GM23338 (cell line): ENCODE measurements at regions not wholly inside any gene's neighbourhood (a gene's known extent, or its start where the extent isn't known, plus 50 kb on each side); places are given as distances from the start of the nearest gene placed in this dataset.

ENCODE experiments used
- ATAC-seq: fragments of 200-7000 bp; cut with Tn5 transposase; 3 replicates; pipeline ENCODE4 v1.9.1; 2020
- DNase-seq: peaks from one replicate; pipeline ENCODE4 v3.0.0-alpha.2; 2015; ENCODE audit warnings: low spot score
- H2AFZ ChIP-seq: fragments of 200-600 bp; sonication (generic); 2 replicates; pipeline ENCODE4 v1.8.0; 2016; ENCODE audit warnings: antibody characterized with exemption, mild to moderate bottlenecking, moderate library complexity
- H3F3A ChIP-seq: fragments of 200-600 bp; sonication (generic); replicated peaks from 2 replicates; pipeline ENCODE4 v1.8.0; 2017; ENCODE audit warnings: antibody characterized with exemption, mixed run types, low read depth
- H3K27ac ChIP-seq: fragments of 200-600 bp; sonication (generic); 2 replicates; pipeline ENCODE4 v1.6.1; 2016; ENCODE audit warnings: low read depth
- H3K27me3 ChIP-seq: fragments of 200-600 bp; sonication (generic); 2 replicates; pipeline ENCODE4 v1.8.0; 2016; ENCODE audit warnings: mild to moderate bottlenecking, mixed run types, moderate library complexity; ENCODE audit not compliant: insufficient read depth
- H3K36me3 ChIP-seq: fragments of 200-600 bp; sonication (generic); 2 replicates; pipeline ENCODE4 v1.8.0; 2016; ENCODE audit warnings: mild to moderate bottlenecking; ENCODE audit not compliant: insufficient read depth
- H3K4me1 ChIP-seq: fragments of 200-600 bp; sonication (generic); 2 replicates; pipeline ENCODE4 v1.8.0; 2016; ENCODE audit warnings: mild to moderate bottlenecking, moderate library complexity; ENCODE audit not compliant: insufficient read depth
- H3K4me2 ChIP-seq: fragments of 200-600 bp; sonication (generic); 2 replicates; pipeline ENCODE4 v1.7.1; 2017; ENCODE audit warnings: mixed run types
- H3K4me3 ChIP-seq: fragments of 200-600 bp; sonication (generic); 2 replicates; pipeline ENCODE4 v1.6.1; 2016; ENCODE audit warnings: mixed run types
- H3K79me2 ChIP-seq: fragments of 200-600 bp; sonication (generic); replicated peaks from 2 replicates; pipeline ENCODE4 v1.8.0; 2017; ENCODE audit warnings: mild to moderate bottlenecking; ENCODE audit not compliant: insufficient read depth
- H3K9me2 ChIP-seq: fragments of 200-600 bp; sonication (generic); 2 replicates; pipeline ENCODE4 v1.8.0; 2017; ENCODE audit not compliant: insufficient read depth
- H4K20me1 ChIP-seq: fragments of 200-600 bp; sonication (generic); replicated peaks from 2 replicates; pipeline ENCODE4 v1.8.0; 2017; ENCODE audit warnings: mild to moderate bottlenecking; ENCODE audit not compliant: insufficient read depth
- H3K27ac Mint-ChIP-seq: 2 replicates; pipeline ENCODE4 v1.8.0; 2020; ENCODE audit warnings: inconsistent platforms, mild to moderate bottlenecking, moderate library complexity, mixed read lengths
- H3K27me3 Mint-ChIP-seq: 3 replicates; pipeline ENCODE4 v1.8.0; 2022; ENCODE audit warnings: low read depth, mild to moderate bottlenecking, moderate library complexity, mixed read lengths, inconsistent platforms; ENCODE audit not compliant: insufficient read depth, poor library complexity
- H3K36me3 Mint-ChIP-seq: 3 replicates; pipeline ENCODE4 v1.8.0; 2021; ENCODE audit warnings: low read depth, mild to moderate bottlenecking, inconsistent platforms, moderate library complexity, mixed read lengths
- H3K4me1 Mint-ChIP-seq: 3 replicates; pipeline ENCODE4 v1.8.0; 2020; ENCODE audit warnings: mild to moderate bottlenecking, inconsistent platforms, mixed read lengths
- H3K4me3 Mint-ChIP-seq: 3 replicates; pipeline ENCODE4 v1.8.0; 2021; ENCODE audit warnings: moderate library complexity, mild to moderate bottlenecking, inconsistent platforms, mixed read lengths
- H3K9me3 Mint-ChIP-seq: 3 replicates; pipeline ENCODE4 v1.8.0; 2020; ENCODE audit warnings: moderate library complexity, mild to moderate bottlenecking, inconsistent platforms, mixed read lengths
- CREB1 ChIP-seq: fragments of 250-450 bp; sonication (Bioruptor Pico); IDR thresholded peaks from 2 replicates; pipeline ENCODE4 v1.5.0; 2020; ENCODE audit warnings: low read depth, mild to moderate bottlenecking, moderate library complexity
- CTCF ChIP-seq, 2 experiments: fragments of 200-600 bp in 1 of 2; sonication (generic) in 1 of 2; conservative IDR thresholded peaks; 2 replicates each; pipeline versions ENCODE4 v1.5.1 to v1.6.1; 2016 to 2017; ENCODE audit warnings: antibody characterized with exemption in 2 of 2, low read depth in 2 of 2, mild to moderate bottlenecking in 2 of 2, moderate library complexity in 1 of 2
- EZH2 ChIP-seq: fragments of 200-600 bp; sonication (generic); IDR thresholded peaks from one replicate; pipeline ENCODE4 v1.8.0; 2017; ENCODE audit warnings: antibody characterized with exemption, mild to moderate bottlenecking, low read depth; ENCODE audit not compliant: unreplicated experiment
- EZH2phosphoT487 ChIP-seq: fragments of 200-600 bp; sonication (generic); IDR thresholded peaks from one replicate; pipeline ENCODE4 v1.8.1; 2018; ENCODE audit warnings: antibody characterized with exemption; ENCODE audit not compliant: unreplicated experiment
- JUNB ChIP-seq: IDR thresholded peaks from one replicate; pipeline ENCODE4 v1.6.1; 2016; ENCODE audit warnings: antibody characterized with exemption; ENCODE audit not compliant: unreplicated experiment
- NANOG ChIP-seq: IDR thresholded peaks from 2 replicates; pipeline ENCODE4 v1.6.1; 2016; ENCODE audit warnings: antibody characterized with exemption, borderline replicate concordance
- POLR2AphosphoS5 ChIP-seq: IDR thresholded peaks from 2 replicates; pipeline ENCODE4 v1.6.1; 2016; ENCODE audit warnings: antibody characterized with exemption, low read depth
- STAT1 ChIP-seq: IDR thresholded peaks from one replicate; pipeline ENCODE4 v1.6.1; 2016; ENCODE audit warnings: antibody characterized with exemption; ENCODE audit not compliant: unreplicated experiment
- ZNF114 ChIP-seq: fragments of 250-450 bp; sonication (Bioruptor Pico); IDR thresholded peaks from 2 replicates; pipeline ENCODE4 v1.5.0; 2020; ENCODE audit warnings: mild to moderate bottlenecking, moderate library complexity
- TF ChIP-seq, protein P1 (sequence below): IDR thresholded peaks from one replicate; pipeline ENCODE4 v1.6.1; 2018; ENCODE audit warnings: antibody characterized with exemption; ENCODE audit not compliant: unreplicated experiment
- TF ChIP-seq, protein P2 (sequence below): IDR thresholded peaks from 2 replicates; pipeline ENCODE4 v1.6.1; 2016; ENCODE audit warnings: antibody characterized with exemption

DNA sequence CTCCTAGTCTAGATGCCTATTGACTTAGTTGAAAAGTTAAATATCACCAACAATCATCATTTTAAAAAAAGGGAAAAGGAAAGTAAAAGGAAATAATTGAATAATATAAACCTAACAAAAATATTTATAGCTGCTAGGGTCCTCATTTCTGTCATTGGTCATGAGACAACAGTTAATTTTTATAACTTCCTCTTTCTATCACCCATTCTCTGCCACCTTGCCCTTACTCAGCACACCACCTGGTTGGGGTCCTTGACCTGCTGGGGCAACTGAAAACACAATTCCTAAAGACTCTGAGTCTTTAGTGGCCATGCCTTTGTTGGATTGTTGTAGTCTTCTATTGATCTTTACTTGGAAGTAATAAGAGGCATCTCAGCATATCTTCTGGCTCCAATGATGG, 179.5 kb upstream of the MAST4 start (continued):
- TF ChIP-seq, protein P1, sequence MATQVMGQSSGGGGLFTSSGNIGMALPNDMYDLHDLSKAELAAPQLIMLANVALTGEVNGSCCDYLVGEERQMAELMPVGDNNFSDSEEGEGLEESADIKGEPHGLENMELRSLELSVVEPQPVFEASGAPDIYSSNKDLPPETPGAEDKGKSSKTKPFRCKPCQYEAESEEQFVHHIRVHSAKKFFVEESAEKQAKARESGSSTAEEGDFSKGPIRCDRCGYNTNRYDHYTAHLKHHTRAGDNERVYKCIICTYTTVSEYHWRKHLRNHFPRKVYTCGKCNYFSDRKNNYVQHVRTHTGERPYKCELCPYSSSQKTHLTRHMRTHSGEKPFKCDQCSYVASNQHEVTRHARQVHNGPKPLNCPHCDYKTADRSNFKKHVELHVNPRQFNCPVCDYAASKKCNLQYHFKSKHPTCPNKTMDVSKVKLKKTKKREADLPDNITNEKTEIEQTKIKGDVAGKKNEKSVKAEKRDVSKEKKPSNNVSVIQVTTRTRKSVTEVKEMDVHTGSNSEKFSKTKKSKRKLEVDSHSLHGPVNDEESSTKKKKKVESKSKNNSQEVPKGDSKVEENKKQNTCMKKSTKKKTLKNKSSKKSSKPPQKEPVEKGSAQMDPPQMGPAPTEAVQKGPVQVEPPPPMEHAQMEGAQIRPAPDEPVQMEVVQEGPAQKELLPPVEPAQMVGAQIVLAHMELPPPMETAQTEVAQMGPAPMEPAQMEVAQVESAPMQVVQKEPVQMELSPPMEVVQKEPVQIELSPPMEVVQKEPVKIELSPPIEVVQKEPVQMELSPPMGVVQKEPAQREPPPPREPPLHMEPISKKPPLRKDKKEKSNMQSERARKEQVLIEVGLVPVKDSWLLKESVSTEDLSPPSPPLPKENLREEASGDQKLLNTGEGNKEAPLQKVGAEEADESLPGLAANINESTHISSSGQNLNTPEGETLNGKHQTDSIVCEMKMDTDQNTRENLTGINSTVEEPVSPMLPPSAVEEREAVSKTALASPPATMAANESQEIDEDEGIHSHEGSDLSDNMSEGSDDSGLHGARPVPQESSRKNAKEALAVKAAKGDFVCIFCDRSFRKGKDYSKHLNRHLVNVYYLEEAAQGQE = no peak

DNA sequence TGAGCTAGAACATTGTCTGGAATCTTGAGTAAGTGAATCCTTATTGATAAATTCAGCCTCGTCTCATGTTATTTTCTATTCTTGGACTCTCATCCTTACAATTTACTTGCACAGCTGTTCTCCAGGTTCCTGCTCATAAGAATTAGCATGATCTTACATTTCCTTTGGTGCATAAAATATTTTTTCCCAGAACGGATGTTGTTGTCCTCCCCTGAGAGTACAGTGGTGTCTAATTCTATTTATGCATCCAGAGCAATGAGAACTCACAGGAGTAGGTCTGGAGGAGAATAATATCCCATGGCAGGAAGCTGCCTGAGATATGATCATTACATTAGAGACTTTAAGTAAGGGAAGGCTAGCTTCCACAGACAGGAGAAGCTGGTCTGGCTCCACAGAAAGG, 178.4 kb upstream of the MAST4 start:
- H3K27me3 ChIP-seq = no peaks in the 10 kb centered on the region
- no peak overlapping the region for H3K4me3 Mint-ChIP-seq
- no peaks in the 10 kb centered on the region for H4K20me1 ChIP-seq
- ATAC-seq = no peak
- H3K36me3 ChIP-seq = no peaks in the 10 kb centered on the region
- H3K4me2 ChIP-seq = no peak overlapping the region
- peaks cover 11% of the 10 kb centered on the region for H3K9me3 Mint-ChIP-seq
- 0 out of 3 replicates have a peak, but pooled peaks cover 4% of the 10 kb centered on the region for H3K4me1 Mint-ChIP-seq
- no peaks in the 10 kb centered on the region; the same call in 2 of the 3 replicates for H3K36me3 Mint-ChIP-seq
- no peaks in the 10 kb centered on the region for H3F3A ChIP-seq
- H3K4me3 ChIP-seq = no peak overlapping the region
- H3K27me3 Mint-ChIP-seq = no peaks in the 10 kb centered on the region
- no peak overlapping the region for H3K27ac Mint-ChIP-seq
- H3K27ac ChIP-seq = no peak overlapping the region
- no peaks in the 10 kb centered on the region for H3K4me1 ChIP-seq
- H3K9me2 ChIP-seq = peaks cover 6% of the 10 kb centered on the region; the same call in 1 of the 2 replicates
- H3K79me2 ChIP-seq = no peaks in the 10 kb centered on the region
- DNase-seq = no peak
- no peak overlapping the region for H2AFZ ChIP-seq
- TF ChIP-seq, protein P1 = no peak
- no peak for TF ChIP-seq CREB1 (CRISPR knock-in tag)
- TF ChIP-seq ZNF114 = no peak
- no peak for TF ChIP-seq STAT1
- TF ChIP-seq EZH2phosphoT487 = no peak
- TF ChIP-seq POLR2AphosphoS5 = no peak
- TF ChIP-seq EZH2 = no peak
- TF ChIP-seq JUNB = no peak
- TF ChIP-seq, protein P2, sequence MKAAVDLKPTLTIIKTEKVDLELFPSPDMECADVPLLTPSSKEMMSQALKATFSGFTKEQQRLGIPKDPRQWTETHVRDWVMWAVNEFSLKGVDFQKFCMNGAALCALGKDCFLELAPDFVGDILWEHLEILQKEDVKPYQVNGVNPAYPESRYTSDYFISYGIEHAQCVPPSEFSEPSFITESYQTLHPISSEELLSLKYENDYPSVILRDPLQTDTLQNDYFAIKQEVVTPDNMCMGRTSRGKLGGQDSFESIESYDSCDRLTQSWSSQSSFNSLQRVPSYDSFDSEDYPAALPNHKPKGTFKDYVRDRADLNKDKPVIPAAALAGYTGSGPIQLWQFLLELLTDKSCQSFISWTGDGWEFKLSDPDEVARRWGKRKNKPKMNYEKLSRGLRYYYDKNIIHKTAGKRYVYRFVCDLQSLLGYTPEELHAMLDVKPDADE = no peak
- TF ChIP-seq NANOG = no peak
- TF ChIP-seq CTCF (conservative IDR thresholded peaks at IDR 0.05; ENCODE audit: low read depth in 2 of 2) = no peak
